ENCODE measurements at regions not wholly inside any gene's neighbourhood (a gene's known extent, or its start where the extent isn't known, plus 50 kb on each side); places are given as distances from the start of the nearest gene placed in this dataset.

DNA sequence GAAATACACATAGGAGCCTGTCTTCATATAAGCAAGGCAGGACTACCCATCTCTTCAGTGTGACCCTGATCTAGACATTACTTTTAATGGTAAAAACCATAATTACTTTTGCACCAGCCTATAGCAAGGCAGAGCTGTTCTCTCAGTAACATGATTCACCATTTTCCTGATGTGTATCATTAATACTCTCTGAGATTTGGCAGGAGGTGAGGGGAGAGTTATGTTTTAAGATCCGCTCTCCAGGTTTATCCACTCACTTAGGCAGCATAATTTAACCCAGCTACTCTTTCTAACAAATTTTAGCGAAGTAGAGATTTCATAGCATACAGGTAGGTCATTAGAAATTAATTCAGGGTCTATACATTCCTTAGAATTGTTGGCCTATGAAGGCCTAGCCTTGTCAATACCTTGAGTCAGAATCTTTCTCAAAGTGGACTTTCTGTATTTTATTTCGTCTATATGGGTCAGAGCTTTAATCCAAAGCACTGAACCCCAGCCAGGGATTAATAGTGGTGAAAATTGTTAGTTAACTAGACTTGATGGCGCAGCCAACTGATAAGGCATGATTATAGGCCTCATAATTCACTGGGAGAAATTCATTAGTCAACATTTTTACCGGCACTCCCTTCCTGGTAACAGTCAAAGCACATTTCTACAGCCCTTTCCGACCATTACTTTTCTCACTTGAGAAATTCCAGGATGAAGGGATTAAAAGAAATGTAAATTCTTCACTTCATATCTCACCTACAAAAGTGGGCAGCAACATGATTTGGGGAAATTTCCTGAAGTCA lies 955.1 kb downstream of the DIAPH3 start:
- no peak for DNase-seq
- Histone ChIP-seq H3K27ac (no peak overlapping the region), H3K4me1 (ENCODE audit: insufficient read depth) (no peaks in the 10 kb centered on the region), H3K36me3 (no peaks in the 10 kb centered on the region), H3K9me3 (no peaks in the 10 kb centered on the region), H3K4me3 (no peak overlapping the region), H3K27me3 (no peaks in the 10 kb centered on the region)
- WGBS, 3 donors: 46 to 61% (median 57%) methylated on average over 6 of the region's 6 CpGs
- intact Hi-C loops (cut with DNase I): no loop called here
- TF ChIP-seq POLR2A (IDR thresholded peaks at IDR 0.05) (no peak), EP300 (IDR thresholded peaks at IDR 0.05) (no peak)
- TF ChIP-seq, protein P1, sequence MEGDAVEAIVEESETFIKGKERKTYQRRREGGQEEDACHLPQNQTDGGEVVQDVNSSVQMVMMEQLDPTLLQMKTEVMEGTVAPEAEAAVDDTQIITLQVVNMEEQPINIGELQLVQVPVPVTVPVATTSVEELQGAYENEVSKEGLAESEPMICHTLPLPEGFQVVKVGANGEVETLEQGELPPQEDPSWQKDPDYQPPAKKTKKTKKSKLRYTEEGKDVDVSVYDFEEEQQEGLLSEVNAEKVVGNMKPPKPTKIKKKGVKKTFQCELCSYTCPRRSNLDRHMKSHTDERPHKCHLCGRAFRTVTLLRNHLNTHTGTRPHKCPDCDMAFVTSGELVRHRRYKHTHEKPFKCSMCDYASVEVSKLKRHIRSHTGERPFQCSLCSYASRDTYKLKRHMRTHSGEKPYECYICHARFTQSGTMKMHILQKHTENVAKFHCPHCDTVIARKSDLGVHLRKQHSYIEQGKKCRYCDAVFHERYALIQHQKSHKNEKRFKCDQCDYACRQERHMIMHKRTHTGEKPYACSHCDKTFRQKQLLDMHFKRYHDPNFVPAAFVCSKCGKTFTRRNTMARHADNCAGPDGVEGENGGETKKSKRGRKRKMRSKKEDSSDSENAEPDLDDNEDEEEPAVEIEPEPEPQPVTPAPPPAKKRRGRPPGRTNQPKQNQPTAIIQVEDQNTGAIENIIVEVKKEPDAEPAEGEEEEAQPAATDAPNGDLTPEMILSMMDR (IDR thresholded peaks at IDR 0.05): no peak

DNA sequence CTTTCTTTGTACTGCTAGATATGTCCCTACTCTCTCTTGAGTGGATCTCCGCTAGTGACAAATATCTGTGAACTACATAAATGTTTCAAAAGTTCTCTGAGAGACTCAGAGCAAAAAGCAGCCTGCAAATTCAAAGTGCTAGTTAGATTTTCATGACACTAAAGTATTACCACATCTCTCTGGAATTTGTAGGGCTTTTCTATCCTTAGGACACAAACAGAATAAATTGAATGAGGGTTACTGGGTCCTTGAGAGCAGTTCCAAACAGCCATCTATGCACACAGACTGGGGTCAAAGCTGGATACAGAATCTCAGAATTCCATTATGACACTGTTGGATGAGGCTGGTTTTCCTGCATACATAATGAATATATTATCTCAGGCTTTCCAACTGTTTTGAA lies 953.2 kb downstream of the DIAPH3 start:
- Histone ChIP-seq H3K27ac (no peak overlapping the region), H3K4me3 (no peak overlapping the region), H3K27me3 (no peaks in the 10 kb centered on the region), H3K4me1 (ENCODE audit: insufficient read depth) (no peaks in the 10 kb centered on the region), H3K9me3 (no peaks in the 10 kb centered on the region), H3K36me3 (no peaks in the 10 kb centered on the region)
- no peak for DNase-seq
- TF ChIP-seq EP300 (IDR thresholded peaks at IDR 0.05) (no peak), POLR2A (IDR thresholded peaks at IDR 0.05) (no peak)
- TF ChIP-seq, protein P1 (IDR thresholded peaks at IDR 0.05): no peak
- intact Hi-C loops (cut with DNase I): no loop called here
- WGBS, 3 donors: 72 to 86% (median 86%) methylated on average over 1 of the region's 1 CpG

DNA sequence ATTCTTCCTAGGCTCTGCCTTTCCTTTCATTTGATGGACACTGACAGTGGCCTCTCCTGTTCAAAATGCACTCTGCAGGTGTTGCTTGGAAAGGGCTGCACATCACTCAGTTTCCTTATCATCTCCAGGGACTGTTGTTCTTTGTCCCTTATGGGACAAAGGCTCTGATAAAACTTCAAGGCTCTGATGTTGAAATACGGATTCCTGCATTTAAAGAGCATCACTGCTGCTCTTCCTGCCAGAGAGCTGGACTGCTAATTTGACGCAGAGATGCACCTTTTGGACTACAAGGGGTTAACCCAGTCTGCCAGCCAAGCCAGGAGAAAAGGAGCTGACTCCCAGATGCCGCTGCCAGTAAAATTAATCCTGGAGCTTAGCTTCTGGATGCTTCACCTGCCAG lies 952.1 kb downstream of the DIAPH3 start:
- Histone ChIP-seq H3K9me3 (no peaks in the 10 kb centered on the region), H3K27ac (no peak overlapping the region), H3K4me3 (no peak overlapping the region), H3K36me3 (no peaks in the 10 kb centered on the region), H3K4me1 (ENCODE audit: insufficient read depth) (no peaks in the 10 kb centered on the region), H3K27me3 (no peaks in the 10 kb centered on the region)
- intact Hi-C loops (cut with DNase I): no loop called here
- WGBS, 3 donors: 73 to 93% (median 89%) methylated on average over 3 of the region's 3 CpGs
- no peak for TF ChIP-seq POLR2A (IDR thresholded peaks at IDR 0.05)
- DNase-seq: no peak

DNA sequence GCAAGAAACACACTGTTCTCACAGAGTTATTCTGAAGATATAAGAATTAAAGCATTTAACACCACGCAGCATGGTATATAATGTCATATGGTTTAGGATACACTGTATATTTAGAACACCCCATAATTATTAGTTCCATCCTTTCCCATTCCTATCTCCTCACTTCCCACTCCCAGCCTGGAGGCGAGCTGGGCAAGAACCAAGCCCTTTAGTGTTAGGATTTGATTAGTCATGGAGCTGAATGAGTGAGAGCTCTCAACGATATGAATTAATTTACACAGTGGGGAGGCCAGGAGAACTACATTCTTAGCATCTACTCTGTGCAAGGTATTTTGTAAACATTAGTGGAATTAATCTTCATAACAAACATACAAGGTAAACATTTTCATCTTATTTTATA lies 934.3 kb downstream of the DIAPH3 start:
- Histone ChIP-seq H3K4me3 (no peak overlapping the region), H3K27me3 (no peaks in the 10 kb centered on the region), H3K9me3 (no peaks in the 10 kb centered on the region), H3K36me3 (no peaks in the 10 kb centered on the region), H3K27ac (no peak overlapping the region), H3K4me1 (ENCODE audit: insufficient read depth) (no peaks in the 10 kb centered on the region)
- WGBS, 3 donors: 57 to 77% (median 61%) methylated on average over 3 of the region's 3 CpGs
- TF ChIP-seq EP300 (IDR thresholded peaks at IDR 0.05) (no peak), POLR2A (IDR thresholded peaks at IDR 0.05) (no peak)
- TF ChIP-seq, protein P1 (IDR thresholded peaks at IDR 0.05): no peak
- intact Hi-C loops (cut with DNase I): no loop called here
- DNase-seq: no peak

DNA sequence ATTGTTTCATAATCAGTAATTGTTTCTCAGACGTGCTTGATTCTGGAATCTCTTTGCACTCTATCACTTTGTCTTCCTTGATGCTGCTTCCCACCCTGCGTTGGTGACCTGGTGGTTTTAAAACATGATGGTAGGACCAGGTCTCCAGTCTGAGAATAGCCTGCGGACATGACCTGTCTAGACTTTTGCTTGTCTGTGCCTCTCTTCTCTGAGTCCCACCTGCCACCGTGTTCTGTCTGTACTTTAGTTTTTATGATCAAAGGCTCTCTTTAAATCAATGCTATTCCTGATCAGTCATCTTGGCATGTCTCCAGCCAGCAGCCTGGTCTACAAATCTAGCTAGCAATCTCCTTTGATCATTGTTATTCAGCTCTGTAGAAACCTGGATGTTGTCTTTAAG lies 933.9 kb downstream of the DIAPH3 start:
- intact Hi-C loops (cut with DNase I): no loop called here
- no peaks in the 10 kb centered on the region for H3K9me3 ChIP-seq
- TF ChIP-seq, protein P1 (IDR thresholded peaks at IDR 0.05): no peak
- DNase-seq: no peak
- H3K27me3 ChIP-seq: no peaks in the 10 kb centered on the region
- H3K4me1 ChIP-seq (ENCODE audit: insufficient read depth): no peaks in the 10 kb centered on the region
- no peak overlapping the region for H3K4me3 ChIP-seq
- no peak overlapping the region for H3K27ac ChIP-seq
- H3K36me3 ChIP-seq: no peaks in the 10 kb centered on the region
- WGBS, 3 donors: 55 to 73% (median 56%) methylated on average over 4 of the region's 4 CpGs
